ENCODE measurements at regions not wholly inside any gene's neighbourhood (a gene's known extent, or its start where the extent isn't known, plus 50 kb on each side); places are given as distances from the start of the nearest gene placed in this dataset.

DNA sequence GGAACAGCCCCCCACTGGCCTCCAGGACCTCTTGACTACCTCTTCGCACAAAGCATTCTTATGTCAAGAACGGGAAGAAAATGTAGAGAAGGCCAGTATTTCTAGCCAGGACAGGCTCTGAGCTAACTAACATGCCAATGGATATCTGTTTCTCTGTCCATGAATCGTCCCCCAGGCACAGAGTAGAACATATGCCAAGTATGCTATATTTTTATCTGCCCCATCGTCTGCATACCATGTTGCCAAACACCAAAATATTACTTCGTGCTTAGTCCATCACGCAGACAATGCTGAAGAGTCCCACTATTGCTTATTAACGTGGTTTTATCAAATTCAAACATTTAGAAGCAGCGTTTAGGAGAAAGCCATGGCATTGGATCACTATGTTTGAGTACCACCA, 151.4 kb upstream of the CPSF6 start:
- no peak for TF ChIP-seq CSDC2 (CRISPR knock-in tag; IDR thresholded peaks at IDR 0.05)
- TF ChIP-seq, protein P1, sequence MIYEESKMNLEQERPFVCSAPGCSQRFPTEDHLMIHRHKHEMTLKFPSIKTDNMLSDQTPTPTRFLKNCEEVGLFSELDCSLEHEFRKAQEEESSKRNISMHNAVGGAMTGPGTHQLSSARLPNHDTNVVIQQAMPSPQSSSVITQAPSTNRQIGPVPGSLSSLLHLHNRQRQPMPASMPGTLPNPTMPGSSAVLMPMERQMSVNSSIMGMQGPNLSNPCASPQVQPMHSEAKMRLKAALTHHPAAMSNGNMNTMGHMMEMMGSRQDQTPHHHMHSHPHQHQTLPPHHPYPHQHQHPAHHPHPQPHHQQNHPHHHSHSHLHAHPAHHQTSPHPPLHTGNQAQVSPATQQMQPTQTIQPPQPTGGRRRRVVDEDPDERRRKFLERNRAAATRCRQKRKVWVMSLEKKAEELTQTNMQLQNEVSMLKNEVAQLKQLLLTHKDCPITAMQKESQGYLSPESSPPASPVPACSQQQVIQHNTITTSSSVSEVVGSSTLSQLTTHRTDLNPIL (CRISPR knock-in tag; IDR thresholded peaks at IDR 0.05; ENCODE audit: low read depth): no peak
- TF ChIP-seq TCF4 (CRISPR knock-in tag; IDR thresholded peaks at IDR 0.05; ENCODE audit: borderline replicate concordance): no peak
- TF ChIP-seq ZNF8 (CRISPR knock-in tag; IDR thresholded peaks at IDR 0.05): no peak
- no peak for TF ChIP-seq OSR1 (CRISPR knock-in tag; IDR thresholded peaks at IDR 0.05)
- no peak for TF ChIP-seq PPARA (CRISPR knock-in tag; IDR thresholded peaks at IDR 0.05; ENCODE audit: borderline replicate concordance)
- no peak for TF ChIP-seq ZNF565 (CRISPR knock-in tag; conservative IDR thresholded peaks at IDR 0.05; ENCODE audit: low read depth)
- no peak for TF ChIP-seq ZFP3 (CRISPR knock-in tag; IDR thresholded peaks at IDR 0.05)
- no peak for TF ChIP-seq ARNTL (CRISPR knock-in tag; IDR thresholded peaks at IDR 0.05; ENCODE audit: borderline replicate concordance, low read depth)
- TF ChIP-seq ZNF70 (CRISPR knock-in tag; IDR thresholded peaks at IDR 0.05): no peak
- no peak for TF ChIP-seq TOX (CRISPR knock-in tag; IDR thresholded peaks at IDR 0.05; ENCODE audit: borderline replicate concordance)
- TF ChIP-seq ESRRG (CRISPR knock-in tag; IDR thresholded peaks at IDR 0.05): no peak
- TF ChIP-seq RARB (CRISPR knock-in tag; IDR thresholded peaks at IDR 0.05): no peak
- no peak for ATAC-seq

DNA sequence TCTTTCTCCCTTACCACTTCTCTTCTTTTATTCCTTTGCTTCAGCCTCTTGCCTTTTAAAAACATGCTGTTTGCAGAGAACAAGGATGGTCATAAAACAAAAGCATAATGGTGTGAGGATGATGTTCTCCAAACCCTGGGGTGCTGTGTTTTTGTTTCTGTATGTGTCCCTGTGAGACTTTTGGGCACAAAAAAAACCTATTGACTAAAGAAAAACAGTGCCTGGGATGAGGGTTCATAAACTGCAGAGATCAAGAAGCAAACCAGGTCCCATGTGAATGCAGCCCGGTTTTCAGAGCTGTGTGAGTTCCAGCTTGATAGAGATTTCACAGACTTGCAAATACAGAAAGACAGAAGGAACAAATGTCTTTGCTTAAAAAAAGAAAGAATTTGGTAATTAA, 148.6 kb upstream of the CPSF6 start:
- no peak for ATAC-seq

DNA sequence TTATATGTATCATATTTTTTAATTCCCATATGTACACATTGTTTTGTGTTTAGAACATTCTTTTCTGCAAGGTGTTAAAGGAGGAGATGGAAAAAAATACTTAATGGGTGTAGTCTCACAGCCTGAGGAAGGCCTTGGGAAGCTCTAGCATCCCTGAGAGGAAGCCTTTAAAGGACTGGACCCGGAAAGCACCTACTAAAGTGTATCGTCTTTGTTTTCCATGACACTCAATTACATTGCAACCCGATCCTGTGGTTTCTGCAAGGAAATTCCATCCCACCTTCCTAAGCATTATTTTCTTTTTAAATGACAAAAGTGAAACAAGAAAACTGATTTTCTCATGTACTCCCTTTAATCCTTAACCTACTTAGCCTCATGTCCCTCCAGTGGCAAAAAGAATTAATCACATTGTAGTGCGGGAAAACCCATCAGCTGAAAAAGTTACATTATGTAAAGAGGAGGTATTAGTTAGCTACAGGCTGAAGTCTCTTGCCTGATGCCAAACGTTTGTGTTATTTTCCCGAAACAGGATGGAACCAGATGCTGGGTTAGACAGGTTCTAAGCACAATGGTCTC, 147.8 kb upstream of the CPSF6 start:
- TF ChIP-seq CSDC2 (CRISPR knock-in tag; IDR thresholded peaks at IDR 0.05) (no peak), RARB (CRISPR knock-in tag; IDR thresholded peaks at IDR 0.05) (no peak), ZNF8 (CRISPR knock-in tag; IDR thresholded peaks at IDR 0.05) (no peak), ESRRG (CRISPR knock-in tag; IDR thresholded peaks at IDR 0.05) (no peak), BACH2 (CRISPR knock-in tag; IDR thresholded peaks at IDR 0.05; ENCODE audit: borderline replicate concordance) (no peak), TCF4 (CRISPR knock-in tag; IDR thresholded peaks at IDR 0.05; ENCODE audit: borderline replicate concordance) (no peak), ZNF70 (CRISPR knock-in tag; IDR thresholded peaks at IDR 0.05) (no peak), ZC3H10 (CRISPR knock-in tag; IDR thresholded peaks at IDR 0.05) (no peak), ZFP30 (CRISPR knock-in tag; IDR thresholded peaks at IDR 0.05) (no peak)
- TF ChIP-seq, protein P2, sequence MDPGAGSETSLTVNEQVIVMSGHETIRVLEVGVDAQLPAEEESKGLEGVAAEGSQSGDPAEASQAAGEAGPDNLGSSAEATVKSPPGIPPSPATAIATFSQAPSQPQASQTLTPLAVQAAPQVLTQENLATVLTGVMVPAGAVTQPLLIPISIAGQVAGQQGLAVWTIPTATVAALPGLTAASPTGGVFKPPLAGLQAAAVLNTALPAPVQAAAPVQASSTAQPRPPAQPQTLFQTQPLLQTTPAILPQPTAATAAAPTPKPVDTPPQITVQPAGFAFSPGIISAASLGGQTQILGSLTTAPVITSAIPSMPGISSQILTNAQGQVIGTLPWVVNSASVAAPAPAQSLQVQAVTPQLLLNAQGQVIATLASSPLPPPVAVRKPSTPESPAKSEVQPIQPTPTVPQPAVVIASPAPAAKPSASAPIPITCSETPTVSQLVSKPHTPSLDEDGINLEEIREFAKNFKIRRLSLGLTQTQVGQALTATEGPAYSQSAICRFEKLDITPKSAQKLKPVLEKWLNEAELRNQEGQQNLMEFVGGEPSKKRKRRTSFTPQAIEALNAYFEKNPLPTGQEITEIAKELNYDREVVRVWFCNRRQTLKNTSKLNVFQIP (CRISPR knock-in tag; IDR thresholded peaks at IDR 0.05; ENCODE audit: borderline replicate concordance, low read depth): no peak
- TF ChIP-seq, protein P3, sequence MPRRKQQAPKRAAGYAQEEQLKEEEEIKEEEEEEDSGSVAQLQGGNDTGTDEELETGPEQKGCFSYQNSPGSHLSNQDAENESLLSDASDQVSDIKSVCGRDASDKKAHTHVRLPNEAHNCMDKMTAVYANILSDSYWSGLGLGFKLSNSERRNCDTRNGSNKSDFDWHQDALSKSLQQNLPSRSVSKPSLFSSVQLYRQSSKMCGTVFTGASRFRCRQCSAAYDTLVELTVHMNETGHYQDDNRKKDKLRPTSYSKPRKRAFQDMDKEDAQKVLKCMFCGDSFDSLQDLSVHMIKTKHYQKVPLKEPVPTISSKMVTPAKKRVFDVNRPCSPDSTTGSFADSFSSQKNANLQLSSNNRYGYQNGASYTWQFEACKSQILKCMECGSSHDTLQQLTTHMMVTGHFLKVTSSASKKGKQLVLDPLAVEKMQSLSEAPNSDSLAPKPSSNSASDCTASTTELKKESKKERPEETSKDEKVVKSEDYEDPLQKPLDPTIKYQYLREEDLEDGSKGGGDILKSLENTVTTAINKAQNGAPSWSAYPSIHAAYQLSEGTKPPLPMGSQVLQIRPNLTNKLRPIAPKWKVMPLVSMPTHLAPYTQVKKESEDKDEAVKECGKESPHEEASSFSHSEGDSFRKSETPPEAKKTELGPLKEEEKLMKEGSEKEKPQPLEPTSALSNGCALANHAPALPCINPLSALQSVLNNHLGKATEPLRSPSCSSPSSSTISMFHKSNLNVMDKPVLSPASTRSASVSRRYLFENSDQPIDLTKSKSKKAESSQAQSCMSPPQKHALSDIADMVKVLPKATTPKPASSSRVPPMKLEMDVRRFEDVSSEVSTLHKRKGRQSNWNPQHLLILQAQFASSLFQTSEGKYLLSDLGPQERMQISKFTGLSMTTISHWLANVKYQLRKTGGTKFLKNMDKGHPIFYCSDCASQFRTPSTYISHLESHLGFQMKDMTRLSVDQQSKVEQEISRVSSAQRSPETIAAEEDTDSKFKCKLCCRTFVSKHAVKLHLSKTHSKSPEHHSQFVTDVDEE (CRISPR knock-in tag; IDR thresholded peaks at IDR 0.05): no peak
- TF ChIP-seq, protein P4, sequence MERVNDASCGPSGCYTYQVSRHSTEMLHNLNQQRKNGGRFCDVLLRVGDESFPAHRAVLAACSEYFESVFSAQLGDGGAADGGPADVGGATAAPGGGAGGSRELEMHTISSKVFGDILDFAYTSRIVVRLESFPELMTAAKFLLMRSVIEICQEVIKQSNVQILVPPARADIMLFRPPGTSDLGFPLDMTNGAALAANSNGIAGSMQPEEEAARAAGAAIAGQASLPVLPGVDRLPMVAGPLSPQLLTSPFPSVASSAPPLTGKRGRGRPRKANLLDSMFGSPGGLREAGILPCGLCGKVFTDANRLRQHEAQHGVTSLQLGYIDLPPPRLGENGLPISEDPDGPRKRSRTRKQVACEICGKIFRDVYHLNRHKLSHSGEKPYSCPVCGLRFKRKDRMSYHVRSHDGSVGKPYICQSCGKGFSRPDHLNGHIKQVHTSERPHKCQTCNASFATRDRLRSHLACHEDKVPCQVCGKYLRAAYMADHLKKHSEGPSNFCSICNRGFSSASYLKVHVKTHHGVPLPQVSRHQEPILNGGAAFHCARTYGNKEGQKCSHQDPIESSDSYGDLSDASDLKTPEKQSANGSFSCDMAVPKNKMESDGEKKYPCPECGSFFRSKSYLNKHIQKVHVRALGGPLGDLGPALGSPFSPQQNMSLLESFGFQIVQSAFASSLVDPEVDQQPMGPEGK (CRISPR knock-in tag; IDR thresholded peaks at IDR 0.05; ENCODE audit: borderline replicate concordance): no peak
- ATAC-seq: peak; percentile 64

More for the DNA sequence above, 148.6 kb upstream of the CPSF6 start:
- TF ChIP-seq SNAI2 (CRISPR knock-in tag; IDR thresholded peaks at IDR 0.05) (no peak), ZNF70 (CRISPR knock-in tag; IDR thresholded peaks at IDR 0.05) (no peak), TOX (CRISPR knock-in tag; IDR thresholded peaks at IDR 0.05; ENCODE audit: borderline replicate concordance) (no peak), BACH2 (CRISPR knock-in tag; IDR thresholded peaks at IDR 0.05; ENCODE audit: borderline replicate concordance) (no peak), ISL1 (CRISPR knock-in tag; IDR thresholded peaks at IDR 0.05) (no peak), OSR1 (CRISPR knock-in tag; IDR thresholded peaks at IDR 0.05) (no peak), RARB (CRISPR knock-in tag; IDR thresholded peaks at IDR 0.05) (no peak), ARNTL (CRISPR knock-in tag; IDR thresholded peaks at IDR 0.05; ENCODE audit: borderline replicate concordance, low read depth) (no peak), ESRRG (CRISPR knock-in tag; IDR thresholded peaks at IDR 0.05) (no peak), ZC3H10 (CRISPR knock-in tag; IDR thresholded peaks at IDR 0.05) (no peak), TCF4 (CRISPR knock-in tag; IDR thresholded peaks at IDR 0.05; ENCODE audit: borderline replicate concordance) (no peak)
